ENCODE measurements at regions not wholly inside any gene's neighbourhood (a gene's known extent, or its start where the extent isn't known, plus 50 kb on each side); places are given as distances from the start of the nearest gene placed in this dataset.

DNA sequence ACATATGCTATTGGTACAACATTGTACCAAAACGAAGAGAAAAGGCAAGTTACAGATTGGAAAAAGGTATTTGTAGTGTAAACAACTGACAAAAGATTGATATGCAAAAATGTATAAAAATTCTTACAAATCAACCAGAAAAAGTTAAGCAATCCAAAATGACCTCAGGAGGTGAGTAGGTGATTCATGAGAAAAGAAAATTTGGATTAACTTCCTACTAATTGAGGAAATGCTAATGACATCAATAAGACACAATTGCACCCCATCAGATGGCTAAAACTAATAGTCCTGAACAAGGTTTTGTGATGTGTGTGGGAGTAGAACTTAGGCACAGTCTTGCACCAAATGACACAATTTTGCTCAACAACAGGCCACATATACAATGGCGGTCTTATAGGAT is 129.3 kb downstream of the COPS8 start:
- Histone ChIP-seq H4K5ac (ENCODE audit: low read length) (no peak overlapping the region), H3K23ac (ENCODE audit: low read length) (no peak overlapping the region), H2AK5ac (ENCODE audit: low read length) (no peak overlapping the region), H2BK5ac (ENCODE audit: low read length) (no peak overlapping the region), H3K4me1 (ENCODE audit: control insufficient read depth, low read depth, low read length) (peaks cover 4% of the 10 kb centered on the region), H3K18ac (ENCODE audit: low read length) (no peak overlapping the region), H3K27ac (ENCODE audit: low read depth, low read length) (no peak overlapping the region), H2BK15ac (replicated peaks; ENCODE audit: low read depth) (no peak overlapping the region), H4K8ac (ENCODE audit: low read depth, low read length) (no peak overlapping the region), H3K9ac (ENCODE audit: low read length) (no peak overlapping the region), H3K27me3 (ENCODE audit: insufficient read depth, low read length, poor library complexity) (no peaks in the 10 kb centered on the region), H2BK120ac (ENCODE audit: low read depth, low read length) (no peak overlapping the region), H3K36me3 (ENCODE audit: control insufficient read depth, insufficient read depth, low read length) (no peaks in the 10 kb centered on the region), H3K4me3 (ENCODE audit: low read length) (no peak overlapping the region), H3K79me2 (ENCODE audit: control insufficient read depth, insufficient read depth, low read length) (no peaks in the 10 kb centered on the region), H3K4me2 (ENCODE audit: low read length) (no peak overlapping the region), H3K56ac (ENCODE audit: low read length) (no peak overlapping the region), H3K4ac (ENCODE audit: low read depth, low read length) (no peak overlapping the region), H3K79me1 (ENCODE audit: low read length) (no peaks in the 10 kb centered on the region)
- DNase-seq: no peak
- WGBS (ENCODE audit: extremely low coverage, insufficient coverage, low lambda C conversion rate): no CpG with 5 or more reads among the region's 2 CpGs

DNA sequence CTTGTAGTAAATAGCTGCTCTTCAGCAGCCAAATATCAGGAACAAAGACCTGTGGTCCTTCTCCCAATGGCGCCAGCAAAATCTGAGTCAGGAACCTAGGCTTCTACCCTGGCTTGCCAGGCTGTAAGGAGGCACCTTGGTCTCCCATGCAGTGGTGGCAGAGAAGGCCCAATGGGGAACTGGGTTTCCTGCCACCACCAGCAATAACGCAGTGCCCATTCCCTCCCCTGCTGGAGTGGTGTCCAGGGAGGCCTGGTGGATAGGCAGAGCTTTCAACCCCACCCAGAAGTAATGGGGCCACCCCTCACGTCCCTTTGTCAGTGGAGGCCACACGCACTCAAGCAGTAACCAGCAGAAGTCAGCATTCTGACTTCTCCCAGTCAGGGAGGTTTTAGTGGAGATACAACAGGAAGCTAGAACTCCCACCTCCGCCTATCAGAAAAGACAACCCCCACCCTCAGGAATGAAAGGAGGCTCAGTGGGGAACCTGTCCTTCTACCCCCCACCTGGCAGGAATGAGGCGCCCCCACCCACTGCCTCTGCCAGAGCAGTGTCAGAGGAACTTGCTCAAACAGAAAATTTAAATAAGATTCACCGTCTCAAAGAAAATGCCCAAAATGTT is 132.4 kb downstream of the COPS8 start:
- H3K79me2 ChIP-seq (ENCODE audit: control insufficient read depth, insufficient read depth, low read length): no peaks in the 10 kb centered on the region
- no peak overlapping the region for H3K4me2 ChIP-seq (ENCODE audit: low read length)
- peak overlapping the region; percentile 20 for H3K23ac ChIP-seq (ENCODE audit: low read length)
- peak; percentile 84 for DNase-seq
- peak overlapping the region; percentile 31 for H3K27ac ChIP-seq (ENCODE audit: low read depth, low read length)
- H2AK5ac ChIP-seq (ENCODE audit: low read length): no peak overlapping the region
- no peak overlapping the region for H3K4me3 ChIP-seq (ENCODE audit: low read length)
- no peaks in the 10 kb centered on the region for H3K79me1 ChIP-seq (ENCODE audit: low read length)
- peaks cover 4% of the 10 kb centered on the region for H3K4me1 ChIP-seq (ENCODE audit: control insufficient read depth, low read depth, low read length)
- H3K36me3 ChIP-seq (ENCODE audit: control insufficient read depth, insufficient read depth, low read length): no peaks in the 10 kb centered on the region
- H3K18ac ChIP-seq (ENCODE audit: low read length): peak overlapping the region; percentile 9
- WGBS (ENCODE audit: extremely low coverage, insufficient coverage, low lambda C conversion rate): no CpG with 5 or more reads among the region's 7 CpGs
- peak overlapping the region; percentile 66 for H3K56ac ChIP-seq (ENCODE audit: low read length)
- peak overlapping the region; percentile 6 for H2BK120ac ChIP-seq (ENCODE audit: low read depth, low read length)
- no peak overlapping the region for H3K9ac ChIP-seq (ENCODE audit: low read length)
- peak overlapping the region; percentile 11 for H3K4ac ChIP-seq (ENCODE audit: low read depth, low read length)
- no peak overlapping the region for H4K8ac ChIP-seq (ENCODE audit: low read depth, low read length)
- H2BK5ac ChIP-seq (ENCODE audit: low read length): peak overlapping the region; percentile 48
- H3K27me3 ChIP-seq (ENCODE audit: insufficient read depth, low read length, poor library complexity): no peaks in the 10 kb centered on the region
- no peak overlapping the region for H2BK15ac ChIP-seq (replicated peaks; ENCODE audit: low read depth)
- H4K5ac ChIP-seq (ENCODE audit: low read length): no peak overlapping the region

DNA sequence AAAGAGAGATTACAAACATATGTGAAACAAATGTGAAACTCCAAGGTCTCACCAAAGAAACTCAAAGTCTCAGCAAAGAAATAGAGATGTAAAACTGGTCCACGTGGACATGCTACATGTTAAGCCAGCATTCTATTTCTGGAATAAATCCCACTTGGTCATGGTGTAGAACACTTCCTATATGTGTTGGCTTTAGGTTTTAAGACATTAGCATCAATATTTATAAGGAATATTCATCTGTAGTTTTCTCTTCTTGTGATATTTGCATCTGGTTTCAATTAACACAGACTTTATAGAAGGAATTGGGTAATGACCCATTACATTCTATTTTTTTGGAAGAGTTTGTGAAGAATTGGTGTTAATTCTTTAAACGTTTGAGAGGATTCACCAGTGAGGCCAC is 133.1 kb downstream of the COPS8 start:
- H3K4me2 ChIP-seq (ENCODE audit: low read length): no peak overlapping the region
- H3K4ac ChIP-seq (ENCODE audit: low read depth, low read length): no peak overlapping the region
- H3K79me1 ChIP-seq (ENCODE audit: low read length): no peaks in the 10 kb centered on the region
- H3K4me3 ChIP-seq (ENCODE audit: low read length): no peak overlapping the region
- no peak overlapping the region for H3K9ac ChIP-seq (ENCODE audit: low read length)
- no peaks in the 10 kb centered on the region for H3K27me3 ChIP-seq (ENCODE audit: insufficient read depth, low read length, poor library complexity)
- H4K5ac ChIP-seq (ENCODE audit: low read length): no peak overlapping the region
- no peaks in the 10 kb centered on the region for H3K79me2 ChIP-seq (ENCODE audit: control insufficient read depth, insufficient read depth, low read length)
- no peak overlapping the region for H3K27ac ChIP-seq (ENCODE audit: low read depth, low read length)
- H4K8ac ChIP-seq (ENCODE audit: low read depth, low read length): no peak overlapping the region
- H2BK5ac ChIP-seq (ENCODE audit: low read length): no peak overlapping the region
- peaks cover 4% of the 10 kb centered on the region for H3K4me1 ChIP-seq (ENCODE audit: control insufficient read depth, low read depth, low read length)
- no peaks in the 10 kb centered on the region for H3K36me3 ChIP-seq (ENCODE audit: control insufficient read depth, insufficient read depth, low read length)
- H2BK15ac ChIP-seq (replicated peaks; ENCODE audit: low read depth): no peak overlapping the region
- DNase-seq: no peak
- no peak overlapping the region for H3K18ac ChIP-seq (ENCODE audit: low read length)
- H2AK5ac ChIP-seq (ENCODE audit: low read length): no peak overlapping the region
- H2BK120ac ChIP-seq (ENCODE audit: low read depth, low read length): no peak overlapping the region
- H3K23ac ChIP-seq (ENCODE audit: low read length): no peak overlapping the region
- H3K56ac ChIP-seq (ENCODE audit: low read length): no peak overlapping the region
- no CpG with 5 or more reads among the region's 2 CpGs for WGBS (ENCODE audit: extremely low coverage, insufficient coverage, low lambda C conversion rate)

DNA sequence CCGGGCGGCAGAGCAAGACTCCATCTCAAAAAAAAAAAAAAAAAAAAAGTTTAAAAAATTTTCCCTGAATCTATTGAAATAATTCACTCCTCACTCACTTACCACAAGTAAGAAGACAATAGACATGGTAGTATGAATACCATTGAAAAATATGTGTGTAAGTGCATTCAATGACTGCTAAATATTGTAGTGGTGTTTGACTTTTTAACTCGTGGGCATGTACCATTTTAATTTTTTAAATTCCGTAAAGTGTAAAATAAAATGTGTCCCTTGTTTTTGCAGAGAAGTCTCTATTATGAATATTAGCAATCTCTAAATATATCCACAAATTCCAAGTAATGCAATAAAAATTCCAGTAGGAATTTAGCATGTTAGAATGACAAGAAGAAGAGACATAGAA is 134.1 kb downstream of the COPS8 start:
- no peak overlapping the region for H3K4me3 ChIP-seq (ENCODE audit: low read length)
- no peak overlapping the region for H2AK5ac ChIP-seq (ENCODE audit: low read length)
- H4K5ac ChIP-seq (ENCODE audit: low read length): no peak overlapping the region
- no peak overlapping the region for H3K4ac ChIP-seq (ENCODE audit: low read depth, low read length)
- H3K4me1 ChIP-seq (ENCODE audit: control insufficient read depth, low read depth, low read length): peaks cover 4% of the 10 kb centered on the region
- no peaks in the 10 kb centered on the region for H3K79me2 ChIP-seq (ENCODE audit: control insufficient read depth, insufficient read depth, low read length)
- DNase-seq: no peak
- H2BK15ac ChIP-seq (replicated peaks; ENCODE audit: low read depth): no peak overlapping the region
- no peak overlapping the region for H3K18ac ChIP-seq (ENCODE audit: low read length)
- no peak overlapping the region for H3K23ac ChIP-seq (ENCODE audit: low read length)
- no peak overlapping the region for H2BK120ac ChIP-seq (ENCODE audit: low read depth, low read length)
- no CpG with 5 or more reads among the region's 4 CpGs for WGBS (ENCODE audit: extremely low coverage, insufficient coverage, low lambda C conversion rate)
- no peaks in the 10 kb centered on the region for H3K79me1 ChIP-seq (ENCODE audit: low read length)
- H3K9ac ChIP-seq (ENCODE audit: low read length): no peak overlapping the region
- H3K27me3 ChIP-seq (ENCODE audit: insufficient read depth, low read length, poor library complexity): no peaks in the 10 kb centered on the region
- no peak overlapping the region for H3K56ac ChIP-seq (ENCODE audit: low read length)
- no peak overlapping the region for H2BK5ac ChIP-seq (ENCODE audit: low read length)
- no peak overlapping the region for H3K4me2 ChIP-seq (ENCODE audit: low read length)
- no peak overlapping the region for H4K8ac ChIP-seq (ENCODE audit: low read depth, low read length)
- H3K27ac ChIP-seq (ENCODE audit: low read depth, low read length): no peak overlapping the region
- no peaks in the 10 kb centered on the region for H3K36me3 ChIP-seq (ENCODE audit: control insufficient read depth, insufficient read depth, low read length)

DNA sequence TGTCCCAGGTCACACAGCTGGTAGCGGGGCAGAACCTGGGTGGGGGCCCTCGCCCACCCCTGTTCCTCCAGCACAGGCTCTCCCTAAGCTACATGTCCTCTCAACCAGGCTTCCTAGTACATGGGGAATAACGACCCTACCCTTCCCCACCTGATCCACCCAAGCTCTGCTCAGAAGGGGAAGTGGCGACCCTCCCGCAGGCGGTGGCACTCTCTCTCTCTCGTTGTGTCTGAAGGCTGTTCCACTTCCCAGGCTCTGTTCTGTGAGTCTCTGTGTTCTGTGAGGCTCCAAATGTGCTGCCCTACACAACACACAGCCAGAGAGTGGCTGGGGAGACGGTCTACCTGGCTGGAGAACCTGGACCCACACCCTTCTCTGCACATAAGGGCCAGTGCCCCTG is 135.8 kb downstream of the COPS8 start:
- H2AK5ac ChIP-seq (ENCODE audit: low read length): no peak overlapping the region
- no peak overlapping the region for H3K4ac ChIP-seq (ENCODE audit: low read depth, low read length)
- no peak overlapping the region for H3K27ac ChIP-seq (ENCODE audit: low read depth, low read length)
- no peak overlapping the region for H2BK15ac ChIP-seq (replicated peaks; ENCODE audit: low read depth)
- no peak overlapping the region for H3K4me2 ChIP-seq (ENCODE audit: low read length)
- no peak overlapping the region for H3K18ac ChIP-seq (ENCODE audit: low read length)
- H3K79me2 ChIP-seq (ENCODE audit: control insufficient read depth, insufficient read depth, low read length): no peaks in the 10 kb centered on the region
- H3K79me1 ChIP-seq (ENCODE audit: low read length): no peaks in the 10 kb centered on the region
- no peak for DNase-seq
- no peak overlapping the region for H2BK5ac ChIP-seq (ENCODE audit: low read length)
- WGBS (ENCODE audit: extremely low coverage, insufficient coverage, low lambda C conversion rate): no CpG with 5 or more reads among the region's 8 CpGs
- no peaks in the 10 kb centered on the region for H3K36me3 ChIP-seq (ENCODE audit: control insufficient read depth, insufficient read depth, low read length)
- no peak overlapping the region for H2BK120ac ChIP-seq (ENCODE audit: low read depth, low read length)
- H3K23ac ChIP-seq (ENCODE audit: low read length): no peak overlapping the region
- H3K4me1 ChIP-seq (ENCODE audit: control insufficient read depth, low read depth, low read length): peaks cover 4% of the 10 kb centered on the region
- H3K56ac ChIP-seq (ENCODE audit: low read length): peak overlapping the region; percentile 25
- H3K27me3 ChIP-seq (ENCODE audit: insufficient read depth, low read length, poor library complexity): no peaks in the 10 kb centered on the region
- no peak overlapping the region for H4K8ac ChIP-seq (ENCODE audit: low read depth, low read length)
- H4K5ac ChIP-seq (ENCODE audit: low read length): no peak overlapping the region
- H3K4me3 ChIP-seq (ENCODE audit: low read length): no peak overlapping the region
- no peak overlapping the region for H3K9ac ChIP-seq (ENCODE audit: low read length)

DNA sequence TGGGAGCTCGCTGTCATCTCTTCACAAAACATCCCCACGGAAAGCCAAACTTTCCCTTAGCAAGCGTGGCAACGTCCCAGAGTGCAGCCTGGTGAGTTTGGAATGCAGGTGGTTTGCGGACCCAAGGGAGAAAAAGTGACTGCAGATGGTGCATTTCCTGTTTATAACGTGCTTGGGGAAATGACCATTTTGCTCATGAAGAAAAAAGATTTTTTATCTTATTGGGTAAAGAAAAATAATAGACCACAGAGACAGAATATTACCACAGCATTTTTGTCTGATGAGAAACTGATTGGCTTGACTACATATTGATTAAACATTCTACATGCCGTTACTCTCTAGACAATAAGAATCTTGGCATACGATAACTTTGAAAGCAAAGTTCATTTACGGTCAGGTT is 136.5 kb downstream of the COPS8 start:
- no CpG with 5 or more reads among the region's 9 CpGs for WGBS (ENCODE audit: extremely low coverage, insufficient coverage, low lambda C conversion rate)
- no peak overlapping the region for H2BK120ac ChIP-seq (ENCODE audit: low read depth, low read length)
- no peak overlapping the region for H3K23ac ChIP-seq (ENCODE audit: low read length)
- no peak overlapping the region for H3K18ac ChIP-seq (ENCODE audit: low read length)
- H3K4ac ChIP-seq (ENCODE audit: low read depth, low read length): no peak overlapping the region
- no peak overlapping the region for H2AK5ac ChIP-seq (ENCODE audit: low read length)
- H3K56ac ChIP-seq (ENCODE audit: low read length): no peak overlapping the region
- no peak overlapping the region for H4K8ac ChIP-seq (ENCODE audit: low read depth, low read length)
- H3K36me3 ChIP-seq (ENCODE audit: control insufficient read depth, insufficient read depth, low read length): no peaks in the 10 kb centered on the region
- DNase-seq: no peak
- no peak overlapping the region for H3K4me3 ChIP-seq (ENCODE audit: low read length)
- no peak overlapping the region for H2BK15ac ChIP-seq (replicated peaks; ENCODE audit: low read depth)
- H3K27ac ChIP-seq (ENCODE audit: low read depth, low read length): no peak overlapping the region
- H3K4me1 ChIP-seq (ENCODE audit: control insufficient read depth, low read depth, low read length): peaks cover 4% of the 10 kb centered on the region
- H3K79me2 ChIP-seq (ENCODE audit: control insufficient read depth, insufficient read depth, low read length): no peaks in the 10 kb centered on the region
- no peaks in the 10 kb centered on the region for H3K79me1 ChIP-seq (ENCODE audit: low read length)
- H3K9ac ChIP-seq (ENCODE audit: low read length): no peak overlapping the region
- no peak overlapping the region for H3K4me2 ChIP-seq (ENCODE audit: low read length)
- no peaks in the 10 kb centered on the region for H3K27me3 ChIP-seq (ENCODE audit: insufficient read depth, low read length, poor library complexity)
- H4K5ac ChIP-seq (ENCODE audit: low read length): no peak overlapping the region
- no peak overlapping the region for H2BK5ac ChIP-seq (ENCODE audit: low read length)
